ENCODE measurements at regions not wholly inside any gene's neighbourhood (a gene's known extent, or its start where the extent isn't known, plus 50 kb on each side); places are given as distances from the start of the nearest gene placed in this dataset.

DNA sequence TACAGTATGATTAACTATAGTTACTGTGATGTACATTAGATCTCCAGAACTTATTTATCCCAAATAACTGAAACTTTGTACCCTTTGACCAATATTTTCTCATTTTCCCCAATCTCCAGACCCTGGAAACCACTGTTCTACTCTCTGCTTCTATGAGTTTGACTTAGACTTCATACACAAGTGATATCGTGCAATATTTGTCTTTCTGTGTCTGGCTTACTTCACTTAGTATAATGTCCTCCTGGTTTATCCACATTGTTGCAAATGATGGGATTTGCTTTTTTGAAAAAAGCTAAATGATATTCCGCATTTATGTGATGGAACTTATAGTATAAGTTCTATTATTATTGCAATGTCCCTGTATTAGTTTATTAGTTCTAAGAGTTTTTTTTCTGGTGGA lies 81.8 kb upstream of the SOD3 start:
- H3K56ac ChIP-seq (ENCODE audit: extremely low read depth, insufficient read depth, low read length): no peak overlapping the region
- no peak for DNase-seq
- no peak overlapping the region for H3K4me3 ChIP-seq (ENCODE audit: insufficient read depth, low read depth, low read length)
- in situ Hi-C loops (cut with MboI; ENCODE audit: low sequenced_read_pairs): no loop called here
- H2AFZ ChIP-seq (replicated peaks; ENCODE audit: low read length, poor library complexity): no peak overlapping the region
- no peak overlapping the region for H3K18ac ChIP-seq (ENCODE audit: low read depth, low read length)
- WGBS, 2 experiments (ENCODE audit: extremely low coverage in 2 of 2, insufficient read length in 1 of 2): no CpG with 5 or more reads among the region's 2 CpGs
- no TSS peak for BruUV-seq (replicated peaks)
- no peak overlapping the region for H4K91ac ChIP-seq (ENCODE audit: insufficient read depth, low read depth, low read length)
- H3K4me2 ChIP-seq (ENCODE audit: low read depth, low read length): no peak overlapping the region
- no peak overlapping the region for H3K23ac ChIP-seq (ENCODE audit: low read depth, low read length)
- H4K8ac ChIP-seq (ENCODE audit: low read depth in 2 of 2, low read length in 2 of 2): no peak overlapping the region
- H3K9me3 ChIP-seq (ENCODE audit: control insufficient read depth, insufficient read depth, low read length): peaks cover 3% of the 10 kb centered on the region; the same call in 1 of the 2 replicates
- intact Hi-C loops (cut with micrococcal nuclease): no loop called here
- no peak overlapping the region for H2BK20ac ChIP-seq (ENCODE audit: low read depth, low read length)
- H3K4me1 ChIP-seq (ENCODE audit: control insufficient read depth, insufficient read depth, low read length): no peaks in the 10 kb centered on the region
- H3K27ac ChIP-seq (ENCODE audit: insufficient read depth, low read length): no peak overlapping the region
- no peak overlapping the region for H2AK9ac ChIP-seq (replicated peaks; ENCODE audit: low read depth, low read length, poor library complexity)
- ATAC-seq (ENCODE audit: low read depth): no peak
- CTCF ChIA-PET: no interaction called here
- H2BK15ac ChIP-seq (ENCODE audit: low read depth, low read length): no peak overlapping the region
- no peak overlapping the region for H2BK120ac ChIP-seq (ENCODE audit: low read depth, low read length)
- H3K79me1 ChIP-seq (ENCODE audit: low read depth in 1 of 2, low read length in 2 of 2): no peaks in the 10 kb centered on the region
- POLR2A ChIA-PET (ENCODE audit: unreplicated experiment): no interaction called here
- TF ChIP-seq CHD1 (IDR thresholded peaks at IDR 0.05; ENCODE audit: low read depth, low read length) (no peak), CEBPB (IDR thresholded peaks at IDR 0.05; ENCODE audit: low read depth, low read length) (peak; percentile 61; the same call in 1 of the 2 replicates)
- dilution Hi-C loops (cut with HindIII; ENCODE audit: low sequenced_read_pairs, unreplicated experiment): no loop called here
- H4K5ac ChIP-seq (ENCODE audit: low read depth, low read length): no peak overlapping the region
- no peaks in the 10 kb centered on the region for H3K9me1 ChIP-seq (ENCODE audit: insufficient read depth, low read length)
- no peak overlapping the region for H3K4ac ChIP-seq (ENCODE audit: low read depth, low read length)
- H3K9ac ChIP-seq (ENCODE audit: low read depth, low read length): no peak overlapping the region
- H2AK5ac ChIP-seq (ENCODE audit: low read depth, low read length): no peak overlapping the region
- no peaks in the 10 kb centered on the region for H3K36me3 ChIP-seq (ENCODE audit: control insufficient read depth, insufficient read depth, low read length)
- no peak overlapping the region for H2BK5ac ChIP-seq (ENCODE audit: low read depth, low read length, poor library complexity, severe bottlenecking)
- no peaks in the 10 kb centered on the region for H3K27me3 ChIP-seq (ENCODE audit: control insufficient read depth, insufficient read depth, low read length)
- H3K14ac ChIP-seq (replicated peaks; ENCODE audit: low read depth, low read length): no peak overlapping the region
- H4K20me1 ChIP-seq (ENCODE audit: insufficient read depth, low read length): no peaks in the 10 kb centered on the region

Data from IMR-90 (cell line).